ENCODE measurements at regions not wholly inside any gene's neighbourhood (a gene's known extent, or its start where the extent isn't known, plus 50 kb on each side); places are given as distances from the start of the nearest gene placed in this dataset.
"Not testable (repeated sequence)": the region's sequence is repeated elsewhere in the genome, so short reads cannot be mapped to it uniquely, and the experiment has no call there.

- no peak for DNase-seq (ENCODE audit: low spot score)
Measured at GRCh38 chr22:47318041-47318737, 555.7 kb downstream of the TBC1D22A start.

GRCh38 chr22:47315862-47316419 is 553.5 kb downstream of the TBC1D22A start:
- no peak for DNase-seq (ENCODE audit: low spot score)

GRCh38 chr22:47310601-47311000 is 548.2 kb downstream of the TBC1D22A start:
- no peak for DNase-seq (ENCODE audit: low spot score)

- DNase-seq (ENCODE audit: low spot score): no peak
Measured at GRCh38 chr22:47309946-47310345, 547.5 kb downstream of the TBC1D22A start.

GRCh38 chr22:47309476-47309875 is 547.0 kb downstream of the TBC1D22A start:
- DNase-seq (ENCODE audit: low spot score): no peak

GRCh38 chr22:47308886-47309285 is 546.4 kb downstream of the TBC1D22A start:
- DNase-seq (ENCODE audit: low spot score): no peak

GRCh38 chr22:47307822-47308221 is 545.4 kb downstream of the TBC1D22A start:
- no peak for DNase-seq (ENCODE audit: low spot score)

- DNase-seq (ENCODE audit: low spot score): no peak
Measured at GRCh38 chr22:47307326-47307725, 544.9 kb downstream of the TBC1D22A start.

- no peak for DNase-seq (ENCODE audit: low spot score)
Measured at GRCh38 chr22:47304854-47305253, 542.4 kb downstream of the TBC1D22A start.

GRCh38 chr22:47304191-47304831 is 541.9 kb downstream of the TBC1D22A start:
- no peak for DNase-seq (ENCODE audit: low spot score)

- DNase-seq (ENCODE audit: low spot score): no peak
Measured at GRCh38 chr22:47303161-47303890, 540.9 kb downstream of the TBC1D22A start.

- DNase-seq (ENCODE audit: low spot score): not testable (repeated sequence)
Measured at GRCh38 chr22:47302587-47302986, 540.1 kb downstream of the TBC1D22A start.

GRCh38 chr22:47301820-47302475 is 539.5 kb downstream of the TBC1D22A start:
- DNase-seq (ENCODE audit: low spot score): no peak

GRCh38 chr22:47300698-47301405 is 538.4 kb downstream of the TBC1D22A start:
- DNase-seq (ENCODE audit: low spot score): no peak

- no peak for DNase-seq (ENCODE audit: low spot score)
Measured at GRCh38 chr22:47299863-47300697, 537.6 kb downstream of the TBC1D22A start.

- no peak for DNase-seq (ENCODE audit: low spot score)
Measured at GRCh38 chr22:47299211-47299862, 536.9 kb downstream of the TBC1D22A start.

GRCh38 chr22:47298017-47298785 is 535.8 kb downstream of the TBC1D22A start:
- DNase-seq (ENCODE audit: low spot score): no peak

- no peak for DNase-seq (ENCODE audit: low spot score)
Measured at GRCh38 chr22:47297261-47298016, 535.0 kb downstream of the TBC1D22A start.

All from iPS-NIHi11 (cell line).